GM18867 (cell line): ENCODE measurements at regions not wholly inside any gene's neighbourhood (a gene's known extent, or its start where the extent isn't known, plus 50 kb on each side); places are given as distances from the start of the nearest gene placed in this dataset.
"Not testable (repeated sequence)": the region's sequence is repeated elsewhere in the genome, so short reads cannot be mapped to it uniquely, and the experiment has no call there.

Source experiments
- ATAC-seq: cut with Tn5 transposase; IDR thresholded peaks from one replicate; pipeline ENCODE4 v1.9.1; 2021; ENCODE audit warnings: mild to moderate bottlenecking, moderate library complexity; ENCODE audit not compliant: unreplicated experiment

- no peak for ATAC-seq
Observed at GRCh38 chr1:188642704-188643103, 1814.0 kb downstream of the PLA2G4A start.

- no peak for ATAC-seq
Observed at GRCh38 chr1:188652678-188653077, 1823.9 kb downstream of the PLA2G4A start.

GRCh38 chr1:188655966-188656365 is 1821.7 kb downstream of the BRINP3 start:
- not testable (repeated sequence) for ATAC-seq

- ATAC-seq, result no peak
Observed at GRCh38 chr1:188660572-188660971, 1817.1 kb downstream of the BRINP3 start.

GRCh38 chr1:188665477-188665876 is 1812.2 kb downstream of the BRINP3 start:
- no peak for ATAC-seq

GRCh38 chr1:188668083-188668482 is 1809.6 kb downstream of the BRINP3 start:
- ATAC-seq, result peak; percentile 46

GRCh38 chr1:188669728-188670382 is 1807.8 kb downstream of the BRINP3 start:
- no peak for ATAC-seq

- no peak for ATAC-seq
Observed at GRCh38 chr1:188670837-188671236, 1806.8 kb downstream of the BRINP3 start.

- no peak for ATAC-seq
Observed at GRCh38 chr1:188672153-188672552, 1805.5 kb downstream of the BRINP3 start.

GRCh38 chr1:188689542-188689941 is 1788.1 kb downstream of the BRINP3 start:
- no peak for ATAC-seq

- no peak for ATAC-seq
Observed at GRCh38 chr1:188700116-188700515, 1777.5 kb downstream of the BRINP3 start.

GRCh38 chr1:188706742-188707141 is 1770.9 kb downstream of the BRINP3 start:
- ATAC-seq, result no peak

- ATAC-seq, result no peak
Observed at GRCh38 chr1:188708795-188709535, 1768.7 kb downstream of the BRINP3 start.

- ATAC-seq, result no peak
Observed at GRCh38 chr1:188715566-188715965, 1762.1 kb downstream of the BRINP3 start.

- ATAC-seq, result no peak
Observed at GRCh38 chr1:188719735-188720134, 1757.9 kb downstream of the BRINP3 start.

- ATAC-seq, result no peak
Observed at GRCh38 chr1:188723332-188724020, 1754.2 kb downstream of the BRINP3 start.

- ATAC-seq, result no peak
Observed at GRCh38 chr1:188729039-188729438, 1748.6 kb downstream of the BRINP3 start.

GRCh38 chr1:188735567-188735966 is 1742.1 kb downstream of the BRINP3 start:
- ATAC-seq, result no peak

GRCh38 chr1:188749275-188749674 is 1728.4 kb downstream of the BRINP3 start:
- ATAC-seq, result not testable (repeated sequence)

- not testable (repeated sequence) for ATAC-seq
Observed at GRCh38 chr1:188752027-188752426, 1725.6 kb downstream of the BRINP3 start.

- not testable (repeated sequence) for ATAC-seq
Observed at GRCh38 chr1:188757747-188758146, 1719.9 kb downstream of the BRINP3 start.

GRCh38 chr1:188761226-188761625 is 1716.4 kb downstream of the BRINP3 start:
- ATAC-seq, result no peak
